NB4 (cell line): ENCODE measurements at regions not wholly inside any gene's neighbourhood (a gene's known extent, or its start where the extent isn't known, plus 50 kb on each side); places are given as distances from the start of the nearest gene placed in this dataset.

Source experiments
- DNase-seq: peaks from one replicate; pipeline ENCODE4 v3.0.0; 2010; ENCODE audit warnings: low read depth
- H3K4me3 ChIP-seq: one replicate; pipeline ENCODE4 v1.5.1; 2011; ENCODE audit warnings: mild to moderate bottlenecking, low read depth, low read length, moderate library complexity
- CTCF ChIP-seq: IDR thresholded peaks from one replicate; pipeline ENCODE4 v1.5.1; 2012; ENCODE audit warnings: low read depth, low read length
- MAX ChIP-seq: IDR thresholded peaks from 2 replicates; pipeline ENCODE4 v1.6.1; 2011; ENCODE audit warnings: low read depth, low read length
- MYC ChIP-seq: IDR thresholded peaks from 2 replicates; pipeline ENCODE4 v1.6.1; 2011; ENCODE audit warnings: low read depth, low read length
- POLR2A ChIP-seq: IDR thresholded peaks from 2 replicates; pipeline ENCODE4 v1.6.1; 2011; ENCODE audit warnings: mild to moderate bottlenecking; ENCODE audit not compliant: insufficient read length; ENCODE audit errors: extremely low read depth

GRCh38 chr5:40027400-40027799 lies 602.6 kb upstream of the DAB2 start:
- DNase-seq, result no peak
- no peak overlapping the region for H3K4me3 ChIP-seq
- TF ChIP-seq MYC (no peak), CTCF (no peak), POLR2A (no peak), MAX (no peak)

- peak; percentile 8 for DNase-seq
- TF ChIP-seq MYC (no peak), CTCF (no peak), POLR2A (no peak), MAX (no peak)
- H3K4me3 ChIP-seq, result no peak overlapping the region
These were observed 600.8 kb upstream of the DAB2 start for GRCh38 chr5:40025586-40025985.

GRCh38 chr5:40022057-40022456 lies 597.3 kb upstream of the DAB2 start:
- H3K4me3 ChIP-seq, result no peak overlapping the region
- DNase-seq, result no peak
- TF ChIP-seq MAX (no peak), CTCF (no peak), POLR2A (no peak), MYC (no peak)

GRCh38 chr5:40021007-40021406 lies 596.2 kb upstream of the DAB2 start:
- H3K4me3 ChIP-seq, result no peak overlapping the region
- no peak for DNase-seq
- TF ChIP-seq MAX (no peak), POLR2A (no peak), MYC (no peak), CTCF (no peak)

- no peak for TF ChIP-seq CTCF
- no peak for TF ChIP-seq MAX
- no peak for TF ChIP-seq MYC
- no peak for TF ChIP-seq POLR2A
These were observed 593.1 kb upstream of the DAB2 start for GRCh38 chr5:40017918-40018317.

GRCh38 chr5:40017135-40017534 lies 592.4 kb upstream of the DAB2 start:
- DNase-seq, result peak; percentile 25
- TF ChIP-seq MYC (no peak), MAX (no peak), POLR2A (no peak)
- no peak overlapping the region for H3K4me3 ChIP-seq

More at GRCh38 chr5:40017918-40018317, 593.1 kb upstream of the DAB2 start:
- DNase-seq, result no peak
- H3K4me3 ChIP-seq, result no peak overlapping the region
